Gastroesophageal sphincter (tissue), 3 donors: ENCODE measurements at regions not wholly inside any gene's neighbourhood (a gene's known extent, or its start where the extent isn't known, plus 50 kb on each side); places are given as distances from the start of the nearest gene placed in this dataset.

Experiments
- CTCF ChIP-seq, 4 experiments: fragments of 200-600 bp in 2 of 4; fragments of 450-650 bp in 2 of 4; sonication (generic) in 1 of 4; IDR thresholded peaks; one replicate each; pipeline ENCODE4 v1.5.1; 2017 to 2019; ENCODE audit warnings: antibody characterized with exemption in 4 of 4, mild to moderate bottlenecking in 2 of 4, moderate library complexity in 2 of 4
- EP300 ChIP-seq: sonication (generic); formaldehyde crosslinking; IDR thresholded peaks from one replicate; pipeline ENCODE4 v1.6.1; 2017; ENCODE audit warnings: antibody characterized with exemption, mild to moderate bottlenecking

GRCh38 chr20:48219306-48219705 is 434.0 kb upstream of the SULF2 start:
- no peak for TF ChIP-seq CTCF (IDR thresholded peaks at IDR 0.05)
- no peak for TF ChIP-seq EP300
